HS-27A (cell line): ENCODE measurements at regions not wholly inside any gene's neighbourhood (a gene's known extent, or its start where the extent isn't known, plus 50 kb on each side); places are given as distances from the start of the nearest gene placed in this dataset.

Experiments used
- DNase-seq: peaks from one replicate; pipeline ENCODE4 v3.0.0-alpha.2; 2012; ENCODE audit warnings: low read depth, missing footprints

GRCh38 chr5:24714746-24715145 is 70.0 kb upstream of the CDH10 start:
- no peak for DNase-seq

- no peak for DNase-seq
Observed at GRCh38 chr5:24712947-24713346, 68.2 kb upstream of the CDH10 start.

- DNase-seq: no peak
Observed at GRCh38 chr5:24712047-24712446, 67.3 kb upstream of the CDH10 start.

- DNase-seq: no peak
Observed at GRCh38 chr5:24703934-24704333, 59.2 kb upstream of the CDH10 start.
